ENCODE measurements at regions not wholly inside any gene's neighbourhood (a gene's known extent, or its start where the extent isn't known, plus 50 kb on each side); places are given as distances from the start of the nearest gene placed in this dataset.

DNA sequence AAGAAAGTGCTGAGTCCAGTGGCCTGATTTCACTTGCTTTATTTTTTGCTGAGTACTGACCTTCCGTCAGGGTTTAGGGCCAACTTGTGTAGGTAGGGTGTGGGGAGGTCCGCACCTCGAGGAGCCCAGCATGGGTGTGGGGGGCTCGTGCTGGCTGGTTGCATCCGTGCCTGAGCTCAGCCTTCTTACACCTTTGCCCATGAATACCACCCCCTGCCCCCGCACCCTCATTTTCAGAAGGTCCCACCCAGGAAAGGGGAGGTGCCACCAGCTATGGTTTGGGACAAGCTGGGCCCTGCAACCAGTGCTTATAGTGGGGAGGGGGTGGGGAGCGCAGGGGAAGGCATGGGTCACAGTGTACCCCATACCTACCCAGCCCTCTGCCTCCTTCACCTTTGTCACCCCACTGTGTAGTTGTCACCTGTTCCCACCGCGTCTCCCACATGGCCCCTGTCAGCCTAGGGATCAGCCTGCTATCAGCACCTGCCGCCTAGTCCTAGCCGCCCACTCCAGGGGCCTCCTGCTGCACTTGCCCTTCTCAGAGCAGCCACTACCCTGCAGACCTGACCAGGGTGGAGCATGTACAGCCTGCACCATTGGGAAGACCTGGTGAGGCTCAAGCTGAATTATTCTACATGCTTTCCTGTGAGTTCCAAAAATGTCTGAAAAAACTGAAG, 146.2 kb upstream of the RET start:
- 90 to 96% methylated on average over 11 of the region's 11 CpGs for WGBS, 2 donors
- H3K4me3 ChIP-seq (ENCODE audit: low read depth, poor library complexity, severe bottlenecking): no peak overlapping the region
- DNase-seq (ENCODE audit: low spot score in 2 of 2): peak in 1 of 2 donors; percentile 76
- intact Hi-C loops (cut with DNase I; ENCODE audit: low total_unique reads): no loop called here
- no peak for TF ChIP-seq CTCF (IDR thresholded peaks at IDR 0.05)
- TF ChIP-seq POLR2A (IDR thresholded peaks at IDR 0.05): no peak

DNA sequence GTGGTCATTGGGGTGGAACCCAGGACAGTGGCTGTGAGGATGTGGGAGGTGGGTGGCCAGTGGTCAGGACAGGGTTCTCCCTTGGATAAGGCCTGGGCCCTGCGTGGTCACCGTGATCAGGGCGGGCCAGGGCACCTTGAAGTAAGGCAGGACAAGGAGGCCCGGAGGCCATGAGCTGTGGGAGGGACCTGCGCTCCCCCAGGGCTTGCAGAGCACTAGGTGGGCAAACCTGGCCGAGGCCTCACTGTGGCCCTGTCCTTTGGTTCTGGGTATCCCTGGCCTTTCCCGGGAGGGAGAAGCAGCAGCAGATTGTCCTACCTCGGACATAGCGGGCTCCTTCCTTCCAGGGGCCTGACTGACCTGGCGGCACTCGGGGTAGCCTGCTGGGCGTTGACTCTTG, 144.8 kb upstream of the RET start:
- no peak for TF ChIP-seq POLR2A (IDR thresholded peaks at IDR 0.05)
- no peak for TF ChIP-seq CTCF (IDR thresholded peaks at IDR 0.05)
- intact Hi-C loops (cut with DNase I; ENCODE audit: low total_unique reads): no loop called here
- no peak overlapping the region for H3K4me3 ChIP-seq (ENCODE audit: low read depth, poor library complexity, severe bottlenecking)
- DNase-seq (ENCODE audit: low spot score in 2 of 2): peak in 1 of 2 donors; percentile 75
- WGBS, 2 donors: 90 to 95% methylated on average over 12 of the region's 12 CpGs

GRCh38 chr10:42932735-42933447, 144.0 kb upstream of the RET start:
- 2 to 12% methylated on average over 8 to 23 of the region's 45 CpGs for WGBS, 2 donors
- intact Hi-C loops (cut with DNase I; ENCODE audit: low total_unique reads): no loop called here
- H3K4me3 ChIP-seq (ENCODE audit: low read depth, poor library complexity, severe bottlenecking): no peak overlapping the region
- TF ChIP-seq CTCF (IDR thresholded peaks at IDR 0.05): no peak
- TF ChIP-seq POLR2A (IDR thresholded peaks at IDR 0.05): no peak
- peak in 1 of 2 donors; percentile 84 for DNase-seq (ENCODE audit: low spot score in 2 of 2)

- no peak overlapping the region for H3K4me3 ChIP-seq (ENCODE audit: low read depth, poor library complexity, severe bottlenecking)
- intact Hi-C loops (cut with DNase I; ENCODE audit: low total_unique reads): no loop called here
- DNase-seq (ENCODE audit: low spot score in 2 of 2): peak in 1 of 2 donors; percentile 73
- 13 to 19% methylated on average over 39 to 56 of the region's 57 CpGs for WGBS, 2 donors
- no peak for TF ChIP-seq POLR2A (IDR thresholded peaks at IDR 0.05)
- no peak for TF ChIP-seq CTCF (IDR thresholded peaks at IDR 0.05)
These were observed 143.2 kb upstream of the RET start for GRCh38 chr10:42933448-42934340.

DNA sequence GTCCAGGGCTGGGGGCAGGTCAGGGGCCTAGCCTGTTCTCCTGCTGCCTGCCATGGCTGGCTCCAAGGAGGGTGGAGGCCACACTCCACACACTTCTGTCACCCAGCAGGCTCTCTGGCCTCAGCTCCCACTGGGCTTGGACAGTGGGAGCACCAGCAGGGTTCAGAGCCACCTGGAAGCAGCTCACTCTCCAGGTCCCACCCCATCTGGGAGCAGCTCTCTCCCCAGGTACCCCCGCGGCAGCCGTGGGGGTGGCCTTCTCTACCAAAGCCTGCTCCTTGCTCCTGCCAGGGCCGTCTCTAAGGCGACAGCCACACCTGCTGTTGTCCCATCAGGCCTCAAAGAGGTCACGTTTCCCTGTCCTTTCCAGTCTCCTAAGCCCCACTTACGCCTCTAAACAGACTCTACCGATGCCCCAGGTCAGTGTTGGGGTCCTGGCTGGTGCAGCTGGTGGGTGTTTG, 142.5 kb upstream of the RET start:
- TF ChIP-seq CTCF (IDR thresholded peaks at IDR 0.05): no peak
- no peak for TF ChIP-seq POLR2A (IDR thresholded peaks at IDR 0.05)
- H3K4me3 ChIP-seq (ENCODE audit: low read depth, poor library complexity, severe bottlenecking): no peak overlapping the region
- 81 to 86% methylated on average over 8 of the region's 8 CpGs for WGBS, 2 donors
- intact Hi-C loops (cut with DNase I; ENCODE audit: low total_unique reads): no loop called here
- DNase-seq (ENCODE audit: low spot score in 2 of 2): peak in 1 of 2 donors; percentile 78

Measured in lower leg skin (tissue), 4 donors.